Activated CD8-positive, alpha-beta memory T cell treated with anti-CD3 and anti-CD28 coated beads, Interleukin-2, amount 50 U/mL, for 24 hours (primary cell): ENCODE measurements at regions not wholly inside any gene's neighbourhood (a gene's known extent, or its start where the extent isn't known, plus 50 kb on each side); places are given as distances from the start of the nearest gene placed in this dataset.

Experiments
- DNase-seq: peaks from one replicate; pipeline ENCODE4 v3.0.0-alpha.2; 2020; ENCODE audit errors: extremely low read depth

- no peak for DNase-seq
These were observed 100.2 kb upstream of the SLC35B3 start for GRCh38 chr6:8535519-8535918.

GRCh38 chr6:8530785-8531435 lies 95.6 kb upstream of the SLC35B3 start:
- no peak for DNase-seq

GRCh38 chr6:8529250-8529649 lies 93.9 kb upstream of the SLC35B3 start:
- DNase-seq = no peak

GRCh38 chr6:8527818-8528217 lies 92.5 kb upstream of the SLC35B3 start:
- no peak for DNase-seq

- DNase-seq = no peak
These were observed 91.3 kb upstream of the SLC35B3 start for GRCh38 chr6:8526624-8527023.

- no peak for DNase-seq
These were observed 90.0 kb upstream of the SLC35B3 start for GRCh38 chr6:8525370-8525769.

GRCh38 chr6:8513174-8513573 lies 77.8 kb upstream of the SLC35B3 start:
- no peak for DNase-seq

- no peak for DNase-seq
These were observed 71.9 kb upstream of the SLC35B3 start for GRCh38 chr6:8507286-8507685.

GRCh38 chr6:8506126-8506525 lies 70.8 kb upstream of the SLC35B3 start:
- no peak for DNase-seq

GRCh38 chr6:8499540-8499939 lies 64.2 kb upstream of the SLC35B3 start:
- no peak for DNase-seq

- DNase-seq = no peak
These were observed 59.4 kb upstream of the SLC35B3 start for GRCh38 chr6:8494730-8495129.

GRCh38 chr6:8492536-8493133 lies 57.3 kb upstream of the SLC35B3 start:
- no peak for DNase-seq
